GM19043 (cell line): ENCODE measurements at regions not wholly inside any gene's neighbourhood (a gene's known extent, or its start where the extent isn't known, plus 50 kb on each side); places are given as distances from the start of the nearest gene placed in this dataset.

Experiments
- ATAC-seq: cut with Tn5 transposase; IDR thresholded peaks from one replicate; pipeline ENCODE4 v1.9.1; 2021; ENCODE audit warnings: low read depth; ENCODE audit not compliant: unreplicated experiment

DNA sequence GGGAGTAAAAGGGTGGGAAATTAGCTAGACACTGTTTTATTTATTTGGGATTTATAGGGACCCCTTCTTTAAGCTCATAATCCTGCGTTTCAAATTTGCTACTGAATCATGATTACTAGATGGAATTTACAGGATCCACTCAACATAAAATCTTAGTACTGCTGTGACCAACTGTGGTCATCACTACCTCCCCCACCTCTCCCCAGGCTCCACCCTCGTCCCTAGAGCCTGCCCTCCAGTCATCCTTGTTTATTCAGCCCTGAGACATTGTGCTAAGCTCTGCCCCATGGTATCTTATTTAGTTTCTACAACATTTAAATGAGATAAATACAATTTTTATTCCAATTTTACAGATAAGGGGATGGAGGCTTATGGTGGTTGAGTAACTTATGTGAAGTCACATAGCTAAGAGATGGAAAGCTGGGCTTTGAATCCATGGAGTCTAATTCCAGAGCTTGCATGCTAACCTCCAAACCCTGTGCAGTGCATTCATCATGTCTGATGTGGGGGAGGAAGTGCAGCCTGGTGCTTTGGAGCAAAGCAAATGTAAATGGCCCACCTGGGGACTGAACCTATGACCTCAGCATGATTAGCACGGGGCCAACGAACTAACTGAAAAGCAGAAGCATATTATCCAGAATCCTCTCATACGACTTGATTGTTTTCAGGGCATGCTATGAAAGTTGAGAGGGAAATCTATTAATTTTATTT, 502.4 kb downstream of the TMEM182 start:
- ATAC-seq: no peak

DNA sequence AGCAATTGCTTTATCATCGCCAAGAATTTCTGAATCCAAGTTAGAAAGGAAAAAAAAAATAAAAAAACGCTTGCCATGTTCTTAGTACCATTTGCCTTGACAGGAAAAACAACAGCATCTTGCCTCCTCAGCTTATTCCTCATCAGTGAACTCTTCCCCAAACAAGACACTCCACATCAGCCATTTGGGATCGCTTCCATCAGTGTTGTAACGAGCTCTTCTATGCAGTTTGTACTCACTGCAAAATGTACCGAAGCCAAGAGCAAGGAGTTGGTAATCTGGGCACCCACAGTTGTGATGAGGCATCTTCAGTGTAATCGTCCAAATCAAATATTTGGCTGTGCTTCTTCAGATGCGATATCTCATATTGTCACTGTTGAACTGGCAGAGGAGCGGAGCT, 503.7 kb downstream of the TMEM182 start:
- no peak for ATAC-seq

DNA sequence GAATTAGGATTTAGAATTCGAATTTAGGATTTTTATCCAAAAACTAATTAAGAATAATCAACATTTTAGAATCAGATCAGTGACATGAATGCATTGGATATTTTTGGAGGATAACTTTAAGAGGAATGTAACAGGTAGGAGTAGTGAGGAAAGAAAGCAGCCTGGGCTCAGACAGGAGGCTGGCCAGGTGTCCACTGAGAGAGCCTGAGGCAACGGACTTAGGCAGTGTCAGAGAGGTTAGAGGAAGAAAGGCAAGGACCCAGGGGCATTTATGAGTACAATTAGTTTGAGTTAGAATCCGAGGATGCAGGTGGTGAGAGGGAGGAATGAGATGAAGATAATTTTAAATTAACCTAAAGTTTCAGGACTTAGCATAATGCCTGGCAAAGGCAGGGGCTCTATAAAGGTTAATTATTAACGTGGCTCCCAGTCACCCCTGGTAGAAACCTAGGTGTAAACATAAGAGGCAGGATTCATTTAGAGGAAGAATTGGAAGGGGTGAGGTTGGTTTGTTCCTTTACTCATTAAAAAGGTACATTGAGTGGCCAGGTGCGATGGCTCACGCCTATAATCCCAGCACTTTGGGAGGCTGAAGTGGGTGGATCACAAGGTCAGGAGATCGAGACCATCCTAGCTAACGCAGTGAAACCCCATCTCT, 507.1 kb downstream of the TMEM182 start:
- ATAC-seq: no peak

DNA sequence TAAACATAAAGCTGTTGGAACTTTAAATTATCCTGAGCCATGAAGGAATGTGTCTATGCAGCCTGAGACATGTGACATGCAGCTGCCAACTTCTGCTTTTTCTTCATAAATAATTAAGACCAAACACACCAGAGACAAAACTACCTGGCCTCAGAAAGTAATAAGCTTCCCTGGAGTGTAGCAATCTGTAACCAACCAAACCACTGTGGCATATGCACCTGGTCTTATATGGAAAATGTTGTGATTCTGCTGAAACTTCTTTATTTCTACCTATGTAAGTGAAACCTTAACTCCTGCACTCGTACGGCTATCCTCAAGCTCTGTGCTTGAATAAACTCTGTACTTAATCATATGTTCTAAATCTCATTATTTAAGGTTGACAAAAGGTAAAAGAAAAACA, 515.0 kb downstream of the TMEM182 start:
- ATAC-seq: no peak

DNA sequence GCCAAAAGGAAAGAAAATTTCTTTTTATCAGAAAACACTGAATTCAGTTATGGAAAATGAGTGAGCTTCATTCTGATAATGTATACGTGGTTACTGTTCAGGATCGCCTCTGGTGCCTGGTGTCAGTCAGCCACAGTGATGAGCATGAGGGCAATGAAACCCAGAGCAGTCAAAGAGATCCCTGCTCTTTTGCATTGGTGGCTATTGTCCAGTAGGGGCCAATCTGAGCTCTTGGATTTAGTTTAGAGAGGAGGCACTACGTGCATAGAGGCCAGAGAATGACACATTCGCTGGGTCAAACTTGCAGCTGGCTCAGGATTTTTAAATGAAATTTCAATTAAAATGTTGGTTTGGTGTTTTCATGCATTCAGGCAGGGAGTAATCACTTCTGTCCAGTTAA, 522.9 kb downstream of the TMEM182 start:
- no peak for ATAC-seq

DNA sequence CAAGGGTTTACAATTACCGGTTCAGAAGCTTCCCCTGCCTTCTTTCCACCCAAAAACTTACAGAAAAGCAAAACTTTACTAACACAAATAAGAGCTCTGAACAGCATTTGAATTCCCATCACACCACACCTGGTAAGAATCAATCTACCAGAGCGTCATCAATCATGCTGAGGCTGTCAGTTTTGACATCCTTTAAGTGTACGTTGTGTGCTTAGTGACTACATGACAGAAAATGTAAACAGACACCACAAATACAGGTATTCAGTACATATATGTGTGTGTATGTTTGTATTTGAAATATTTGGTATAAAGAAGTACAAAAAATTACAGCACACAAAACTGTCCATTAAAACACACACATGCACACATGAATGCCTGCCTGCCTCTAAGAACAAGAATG, 523.5 kb downstream of the TMEM182 start:
- no peak for ATAC-seq

DNA sequence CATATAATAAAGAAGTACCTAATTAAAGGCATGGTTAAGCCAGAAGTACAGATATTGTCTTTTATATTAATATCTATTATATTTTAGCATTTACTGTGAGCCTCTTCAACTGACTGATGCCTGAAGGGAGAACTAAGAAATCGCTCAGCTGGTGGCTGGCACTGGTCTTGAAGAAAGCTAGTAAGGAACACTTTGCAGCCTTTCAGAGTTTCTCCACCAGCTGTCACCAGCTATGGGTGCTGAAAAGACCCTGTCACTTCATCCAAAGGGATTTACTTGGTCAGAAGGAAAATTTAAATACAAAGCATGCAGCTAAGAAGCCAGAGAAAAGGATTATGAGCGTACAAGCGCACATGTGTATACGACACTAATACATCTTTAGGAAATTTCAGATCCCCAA, 525.9 kb downstream of the TMEM182 start:
- no peak for ATAC-seq

DNA sequence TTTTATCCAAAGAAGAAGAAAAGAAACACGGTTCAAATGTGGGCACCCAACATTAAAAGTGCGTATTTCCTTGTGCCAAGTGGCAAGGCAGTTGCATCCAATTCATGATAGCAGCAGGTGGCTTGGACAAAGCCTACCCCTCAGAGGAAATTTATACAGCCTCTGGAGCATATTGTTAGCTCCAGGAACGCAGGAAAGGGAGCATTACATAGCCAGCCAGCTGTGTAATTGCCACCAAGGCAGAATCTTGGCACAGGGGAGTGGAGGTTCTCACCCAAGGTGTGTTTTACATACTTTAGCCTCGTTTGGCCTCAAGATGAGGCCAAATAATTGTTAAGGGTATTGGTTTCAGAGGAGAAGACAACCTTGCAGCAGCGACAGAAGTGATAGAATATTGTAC, 526.9 kb downstream of the TMEM182 start:
- no peak for ATAC-seq

DNA sequence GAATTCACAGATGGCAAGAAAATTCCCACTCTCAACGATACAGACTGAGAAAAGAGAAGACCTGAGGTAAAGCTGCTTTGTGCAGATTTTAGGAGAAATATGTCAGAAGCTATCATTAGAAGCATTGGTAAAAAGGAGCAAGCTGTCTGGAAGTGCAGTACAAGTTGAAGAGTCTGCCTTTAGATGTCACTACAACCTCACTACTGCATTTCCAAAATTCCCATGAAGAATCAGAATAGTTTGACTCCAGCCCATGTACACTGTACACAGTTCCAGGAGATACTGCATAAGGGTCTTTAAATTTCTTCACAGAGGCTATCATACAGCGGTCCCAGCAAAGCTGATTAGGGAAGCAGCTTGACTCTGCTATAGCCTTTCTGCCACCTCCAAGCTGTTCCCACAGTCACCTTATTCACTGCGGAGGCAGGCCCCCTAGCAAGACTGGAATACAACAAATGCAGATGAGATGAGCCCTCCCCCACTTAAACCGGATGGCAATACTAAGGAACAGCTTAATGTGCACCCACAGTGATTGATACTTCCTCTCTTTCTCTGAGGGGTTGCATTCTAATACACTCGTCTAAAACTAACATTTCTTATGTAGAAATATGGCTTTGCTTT, 527.4 kb downstream of the TMEM182 start:
- ATAC-seq: no peak

DNA sequence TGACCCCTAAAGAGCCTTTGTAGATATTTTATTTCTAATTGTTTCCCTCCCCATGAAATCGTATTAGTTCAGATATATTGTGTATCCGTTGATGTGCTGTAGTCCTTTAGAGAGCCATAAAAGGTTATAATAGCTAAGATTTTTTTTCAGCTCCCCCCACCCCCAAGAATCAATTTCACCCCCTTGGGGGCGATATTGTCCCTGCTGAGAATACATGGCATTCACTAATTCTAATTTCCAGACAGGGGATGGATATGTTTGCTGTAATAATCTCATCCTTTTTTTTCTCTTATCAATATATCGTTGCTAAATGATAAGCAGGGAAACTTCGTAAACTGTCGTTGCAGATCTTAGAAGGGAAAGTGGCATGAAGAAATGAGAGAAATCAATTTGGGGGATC, 530.7 kb downstream of the TMEM182 start:
- no peak for ATAC-seq

DNA sequence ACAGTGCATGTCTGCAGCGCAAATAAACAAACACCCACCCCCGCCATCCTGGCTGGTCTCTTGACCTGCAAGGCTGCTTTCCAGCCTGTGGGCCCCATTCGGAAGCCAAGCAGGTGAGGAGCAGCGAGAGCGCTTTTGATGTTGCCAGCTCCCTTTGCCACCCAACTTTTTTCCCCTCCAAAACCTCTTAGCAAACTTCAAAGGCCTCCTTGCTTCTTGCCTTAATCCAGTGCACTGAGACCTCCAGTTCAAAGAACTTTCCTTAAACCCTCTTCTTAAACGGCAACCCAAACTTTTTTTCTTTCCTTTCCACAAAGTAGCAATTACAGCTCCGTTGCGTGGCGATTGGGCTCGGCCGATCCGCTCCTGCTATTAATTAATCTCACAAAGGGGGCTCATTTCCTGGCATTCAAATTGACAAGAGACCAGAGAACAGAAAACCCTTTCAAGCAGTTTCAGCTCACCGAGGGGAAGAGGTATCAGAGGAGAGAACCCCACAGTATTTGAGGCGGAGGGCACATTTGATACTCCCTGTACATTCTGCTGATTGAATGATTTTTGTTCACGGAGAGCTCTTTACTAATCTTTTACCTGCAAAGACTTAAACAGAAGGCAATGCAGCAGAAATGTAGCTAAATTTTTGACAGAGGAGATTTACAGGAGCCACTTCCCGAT, 531.4 kb downstream of the TMEM182 start:
- no peak for ATAC-seq

DNA sequence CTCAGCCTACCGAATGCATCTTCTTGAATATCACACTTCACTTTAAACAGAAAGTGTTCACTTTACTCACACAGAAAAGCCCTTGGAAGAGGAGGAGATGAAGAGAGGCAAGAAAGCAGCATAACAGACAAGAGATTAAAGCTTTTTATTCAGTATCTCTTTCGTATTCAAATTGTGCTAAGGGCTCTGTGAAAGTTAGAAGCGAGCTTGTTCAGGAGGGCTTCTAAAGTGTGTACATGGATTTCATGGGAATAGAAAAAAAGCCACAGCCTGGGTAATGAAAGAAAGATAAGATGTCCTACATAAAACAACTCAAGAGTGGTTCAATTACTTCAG, 531.9 kb downstream of the TMEM182 start:
- ATAC-seq: no peak

DNA sequence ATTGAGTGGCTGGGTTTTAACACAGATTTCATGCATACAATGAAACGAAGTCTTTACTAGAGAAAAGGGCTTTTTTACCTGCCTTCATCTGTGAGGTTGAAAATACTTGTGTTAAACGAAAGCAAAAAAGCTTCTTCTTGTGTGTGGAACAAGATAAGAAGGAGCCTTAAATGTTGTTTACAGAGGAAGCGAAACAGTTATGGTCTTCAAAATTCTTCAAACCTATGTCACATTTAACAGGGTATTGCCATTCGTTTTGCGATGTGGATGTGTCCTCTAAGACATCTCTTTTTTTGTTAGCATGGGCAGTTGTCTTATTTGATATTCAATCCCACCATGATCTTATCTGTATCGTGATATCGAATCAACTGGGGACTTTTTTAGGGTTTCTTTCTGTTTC, 532.6 kb downstream of the TMEM182 start:
- ATAC-seq: no peak

DNA sequence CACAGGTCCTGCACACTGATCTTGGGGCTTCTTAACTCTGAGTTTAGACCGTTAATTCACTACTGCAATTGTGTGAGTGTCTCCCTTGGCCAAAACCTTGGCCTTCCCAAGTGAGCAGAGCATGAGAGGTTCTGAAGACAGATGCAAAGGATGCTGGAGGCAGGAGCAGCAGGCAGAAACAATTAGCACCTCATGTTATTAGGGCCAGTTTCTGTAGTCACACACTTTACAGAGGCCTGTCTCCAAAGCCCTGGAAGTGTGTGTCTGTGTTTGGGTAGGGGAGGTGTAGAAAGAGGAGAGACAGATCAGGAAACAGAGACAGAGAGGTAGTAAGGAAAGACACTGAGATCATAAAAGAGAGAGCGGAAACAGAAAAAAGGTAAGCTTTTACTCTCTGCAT, 533.8 kb downstream of the TMEM182 start:
- no peak for ATAC-seq

DNA sequence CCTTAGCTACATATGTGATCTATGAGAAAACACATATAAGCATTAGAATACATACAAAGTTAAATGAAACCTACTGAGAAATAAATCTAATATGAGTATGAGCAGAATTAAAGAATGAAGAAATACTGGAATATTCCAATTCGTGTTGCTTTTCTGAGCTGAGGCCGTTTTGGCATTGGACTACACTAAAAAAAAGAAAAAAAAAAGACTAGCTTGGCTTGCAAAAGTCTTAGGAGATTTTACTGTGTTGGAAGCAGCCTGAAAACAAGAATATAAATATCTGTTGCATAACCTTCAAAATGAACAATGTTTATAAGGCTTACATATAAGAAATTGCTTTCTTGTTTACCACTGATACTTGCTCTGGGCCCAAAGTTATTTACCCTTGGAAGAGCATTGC, 562.8 kb downstream of the TMEM182 start:
- no peak for ATAC-seq

DNA sequence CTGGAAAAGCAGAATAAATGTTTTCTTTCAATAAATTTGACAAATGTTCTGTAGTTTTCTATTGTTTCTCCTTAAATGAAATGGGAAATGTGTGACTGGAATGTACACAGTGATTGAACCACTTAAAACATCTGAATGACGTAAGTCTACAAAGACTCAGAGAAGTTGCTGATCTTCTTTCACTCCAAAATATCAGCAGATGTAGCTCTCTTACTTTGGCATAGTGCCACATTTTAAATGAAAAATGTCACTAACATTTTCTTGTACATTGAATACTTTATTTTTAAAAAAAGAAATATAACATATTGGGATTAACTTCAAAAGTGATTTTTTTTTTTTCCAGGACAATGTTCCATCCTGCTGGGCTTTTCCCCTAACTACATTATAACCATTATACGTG, 565.6 kb downstream of the TMEM182 start:
- no peak for ATAC-seq

DNA sequence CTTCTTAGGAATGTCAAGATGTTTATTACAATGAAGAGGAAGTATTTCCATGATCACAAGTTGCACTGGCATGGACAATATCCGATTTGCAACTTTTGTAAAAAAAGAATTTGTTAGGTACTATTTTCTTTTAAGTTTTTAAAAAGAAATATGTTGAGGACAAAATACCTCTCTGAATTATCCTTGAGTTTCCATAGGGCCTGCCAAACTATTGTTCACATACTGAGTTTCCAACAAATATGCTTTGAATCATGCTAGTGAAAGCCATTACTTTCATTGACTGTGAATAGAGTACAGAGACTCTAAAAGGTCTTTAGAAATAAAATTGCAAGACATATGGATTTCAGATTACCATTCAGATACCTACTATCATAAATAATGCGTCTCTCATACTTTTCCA, 566.1 kb downstream of the TMEM182 start:
- no peak for ATAC-seq

DNA sequence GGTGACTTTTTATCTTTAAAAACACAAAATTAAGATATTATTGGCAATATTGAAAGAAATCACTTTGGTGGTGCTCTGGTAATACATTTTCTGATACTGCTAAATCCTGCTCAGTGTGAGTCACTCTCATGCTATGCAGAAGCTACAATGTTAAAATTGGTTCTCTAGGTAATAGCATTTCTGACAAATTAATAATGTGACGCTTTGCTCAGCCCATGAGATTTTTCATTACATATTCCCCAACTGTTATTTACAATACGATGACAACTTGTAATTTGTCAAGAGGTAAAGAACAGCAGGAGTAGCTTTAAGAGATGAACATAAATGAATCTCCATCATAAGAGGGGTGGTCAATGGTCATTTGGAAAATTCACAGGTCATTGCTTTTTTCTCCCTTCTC, 573.6 kb downstream of the TMEM182 start:
- ATAC-seq: no peak

DNA sequence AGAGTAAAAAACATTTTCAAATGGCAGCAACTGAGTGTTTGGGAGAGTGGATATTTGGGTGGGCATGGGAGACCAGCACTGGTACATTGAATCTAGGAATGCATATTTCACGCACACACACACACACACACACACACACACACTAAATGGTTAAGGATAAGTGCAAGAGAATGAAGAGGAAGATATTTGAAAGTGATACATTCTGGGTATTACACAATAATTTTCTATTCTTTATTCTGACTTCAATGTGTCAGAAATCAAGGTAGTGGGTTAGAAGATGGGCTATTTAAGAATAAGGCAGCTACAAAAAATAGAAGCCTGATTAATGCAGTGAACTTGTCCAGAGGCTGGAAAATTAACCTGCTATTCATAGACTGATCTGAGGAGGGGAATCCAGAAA, 577.0 kb downstream of the TMEM182 start:
- no peak for ATAC-seq

DNA sequence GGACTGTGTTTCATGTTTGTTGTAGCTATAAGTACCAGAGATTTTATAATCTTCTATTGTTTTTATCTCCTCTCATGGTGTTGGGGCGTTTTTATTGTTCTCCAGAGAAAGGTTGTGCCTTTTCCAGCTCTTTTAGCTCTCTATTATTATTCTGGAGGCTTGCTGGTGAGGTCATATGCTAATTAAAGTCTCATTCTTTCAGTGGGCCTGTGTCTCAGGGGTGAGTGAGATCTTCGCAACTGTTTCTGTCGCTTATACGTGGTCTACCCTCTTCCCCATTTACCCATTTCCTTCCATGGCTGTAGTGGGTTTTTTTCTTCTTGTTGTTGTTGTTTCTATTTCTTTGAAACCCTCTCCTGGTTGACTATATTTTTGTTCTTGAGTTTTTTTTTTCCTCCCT, 584.9 kb downstream of the TMEM182 start:
- no peak for ATAC-seq

DNA sequence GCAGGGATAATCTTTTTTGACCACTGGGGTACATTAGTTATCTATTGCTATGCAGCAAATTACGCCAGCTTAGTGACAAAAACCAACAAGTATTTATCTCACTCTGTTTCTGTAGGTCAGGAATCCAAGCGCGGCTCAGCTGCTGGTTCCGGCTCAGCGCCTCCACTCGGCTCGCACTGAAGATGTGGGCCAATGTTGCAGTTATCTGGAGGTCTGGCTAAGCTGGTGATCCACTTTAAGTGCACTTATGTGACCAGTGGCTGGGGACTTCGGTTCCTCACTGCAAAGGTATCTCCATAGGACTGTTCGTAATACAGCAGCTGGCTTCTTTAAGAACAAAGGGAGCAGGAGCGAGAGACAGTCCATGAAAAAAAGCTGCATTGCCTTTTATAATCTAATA, 591.9 kb downstream of the TMEM182 start:
- ATAC-seq: no peak

DNA sequence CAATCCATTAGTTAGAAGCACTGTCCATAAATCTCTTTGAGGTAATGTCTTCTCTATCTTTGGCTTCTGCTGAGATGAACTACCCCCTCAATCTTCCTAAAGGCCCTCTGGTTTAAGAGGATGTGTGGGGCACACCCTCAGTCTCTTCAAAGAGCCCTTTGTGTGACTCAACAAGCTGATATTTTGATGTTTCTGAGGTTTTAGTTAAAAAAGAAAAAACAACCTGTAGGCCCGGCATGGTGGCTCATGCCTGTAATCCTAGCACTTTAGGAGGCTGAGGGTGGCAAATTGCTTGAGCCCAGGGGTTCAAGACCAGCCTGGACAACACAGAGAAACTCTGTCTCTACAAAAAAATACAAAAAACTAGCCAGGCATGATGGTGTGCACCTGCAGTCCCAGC, 593.5 kb downstream of the TMEM182 start:
- no peak for ATAC-seq
